ENCODE measurements at regions not wholly inside any gene's neighbourhood (a gene's known extent, or its start where the extent isn't known, plus 50 kb on each side); places are given as distances from the start of the nearest gene placed in this dataset.
"Not testable (repeated sequence)": the region's sequence is repeated elsewhere in the genome, so short reads cannot be mapped to it uniquely, and the experiment has no call there.

DNA sequence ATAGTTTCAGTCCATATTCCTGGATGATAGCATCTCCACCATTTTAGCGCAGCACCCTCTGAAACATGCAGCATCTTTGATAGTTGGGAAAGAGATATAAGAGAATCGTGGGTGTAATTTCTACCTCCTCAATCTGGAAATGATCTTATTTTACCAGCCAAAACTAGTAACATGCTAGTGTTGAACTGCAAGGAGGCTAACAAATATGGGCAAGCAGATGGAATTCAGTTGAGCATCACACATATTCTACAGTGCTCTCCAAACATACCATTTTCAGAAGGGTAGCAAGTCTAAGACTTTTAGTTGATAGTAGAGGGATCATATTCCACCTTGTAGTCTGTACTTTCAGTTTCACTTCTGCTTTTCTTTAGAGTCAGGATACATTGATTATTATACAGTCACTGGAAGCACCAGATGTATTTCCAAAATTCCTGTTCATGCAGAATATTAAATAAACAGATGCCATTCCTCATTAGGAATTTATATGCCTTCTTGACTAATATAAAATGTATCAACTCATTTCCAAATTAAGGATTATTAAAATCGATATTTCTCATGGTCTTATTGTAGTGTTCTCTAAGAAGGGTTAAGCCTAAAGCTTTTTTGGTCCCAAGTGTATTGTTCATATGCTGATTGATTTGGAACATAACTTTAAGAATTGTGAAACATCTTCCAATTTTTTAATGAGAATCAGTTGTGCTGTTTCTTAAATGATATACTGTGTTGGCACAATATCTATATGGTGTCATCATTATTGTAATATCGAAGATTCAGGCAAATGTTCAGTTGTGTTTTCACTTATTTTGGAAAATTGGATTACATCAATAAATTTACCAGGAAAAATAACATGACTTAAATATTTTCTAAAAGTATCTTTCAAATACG is 362.0 kb downstream of the CENPW start:
- Mint-ChIP-seq H3K27ac (no peak overlapping the region), H3K36me3 (no peaks in the 10 kb centered on the region), H3K4me1 (no peaks in the 10 kb centered on the region), H3K4me3 (no peak overlapping the region), H3K27me3 (no peaks in the 10 kb centered on the region), H3K9me3 (no peaks in the 10 kb centered on the region)
- no peak for DNase-seq
- ATAC-seq (replicated peaks), result no peak

DNA sequence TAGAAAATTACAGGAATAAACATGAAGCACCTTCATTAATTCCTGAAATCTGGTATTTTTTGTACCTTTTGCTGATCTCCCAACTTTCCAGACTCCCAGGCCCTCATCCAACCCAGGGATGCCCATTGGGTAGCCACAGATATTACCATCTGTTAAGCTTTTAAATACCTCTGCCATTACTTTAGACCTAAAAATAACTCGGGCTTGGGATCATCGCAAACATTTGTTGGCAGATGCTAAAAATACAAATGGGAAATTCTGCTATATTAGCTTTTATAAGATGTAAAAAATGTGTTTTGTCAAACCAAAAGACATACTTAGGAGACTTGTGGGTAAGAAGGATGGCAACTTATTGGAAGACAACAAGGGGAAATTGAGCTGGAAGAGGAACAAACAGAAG is 376.1 kb downstream of the CENPW start:
- Mint-ChIP-seq H3K27ac (no peak overlapping the region), H3K4me1 (no peaks in the 10 kb centered on the region), H3K27me3 (no peaks in the 10 kb centered on the region), H3K9me3 (no peaks in the 10 kb centered on the region), H3K36me3 (no peaks in the 10 kb centered on the region), H3K4me3 (no peak overlapping the region)
- DNase-seq, result no peak
- no peak for ATAC-seq (replicated peaks)

DNA sequence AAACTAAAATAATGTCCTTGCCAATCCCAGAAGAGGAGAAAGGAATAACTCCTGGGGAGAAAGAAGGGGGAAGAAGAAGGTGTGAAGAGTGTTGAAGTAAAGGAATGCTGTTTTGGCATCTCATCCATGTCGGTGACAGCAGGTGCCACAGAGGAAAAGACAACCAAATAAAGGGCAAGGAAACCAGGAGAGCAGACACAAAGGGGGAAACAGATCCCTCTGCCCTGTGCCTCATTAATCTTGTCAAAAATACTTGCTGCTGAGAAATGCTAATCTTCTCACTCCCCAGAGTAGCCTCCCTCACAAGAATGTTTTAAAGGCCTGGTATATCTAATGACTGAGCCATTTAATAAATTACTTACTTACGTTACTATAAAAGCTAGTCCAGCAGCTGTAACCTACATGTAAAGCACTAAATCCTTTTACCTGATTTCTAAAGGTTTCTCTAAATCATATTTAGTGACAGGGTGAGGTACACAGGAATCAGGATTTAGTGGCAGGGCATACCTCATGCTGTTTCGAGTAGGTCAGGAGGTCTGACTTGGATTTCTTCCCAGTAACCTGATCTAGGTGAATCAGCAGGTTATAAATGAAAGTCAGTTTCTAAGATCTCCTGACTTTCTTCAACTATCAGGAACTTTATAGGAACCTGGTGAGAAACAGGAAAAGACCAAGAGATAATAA is 377.1 kb downstream of the CENPW start:
- no peak for ATAC-seq (replicated peaks)
- Mint-ChIP-seq H3K4me1 (no peaks in the 10 kb centered on the region), H3K9me3 (no peaks in the 10 kb centered on the region), H3K27ac (no peak overlapping the region), H3K36me3 (no peaks in the 10 kb centered on the region), H3K27me3 (no peaks in the 10 kb centered on the region), H3K4me3 (no peak overlapping the region)
- DNase-seq, result no peak

GRCh38 chr6:126718600-126719327 is 378.8 kb downstream of the CENPW start:
- no peaks in the 10 kb centered on the region for H3K4me1 Mint-ChIP-seq
- no peak overlapping the region for H3K4me3 Mint-ChIP-seq
- ATAC-seq (replicated peaks) (no peak), DNase-seq (no peak)
- no peaks in the 10 kb centered on the region for H3K9me3 Mint-ChIP-seq
- H3K27me3 Mint-ChIP-seq, result no peaks in the 10 kb centered on the region
- no peak overlapping the region for H3K27ac Mint-ChIP-seq
- H3K36me3 Mint-ChIP-seq, result no peaks in the 10 kb centered on the region

DNA sequence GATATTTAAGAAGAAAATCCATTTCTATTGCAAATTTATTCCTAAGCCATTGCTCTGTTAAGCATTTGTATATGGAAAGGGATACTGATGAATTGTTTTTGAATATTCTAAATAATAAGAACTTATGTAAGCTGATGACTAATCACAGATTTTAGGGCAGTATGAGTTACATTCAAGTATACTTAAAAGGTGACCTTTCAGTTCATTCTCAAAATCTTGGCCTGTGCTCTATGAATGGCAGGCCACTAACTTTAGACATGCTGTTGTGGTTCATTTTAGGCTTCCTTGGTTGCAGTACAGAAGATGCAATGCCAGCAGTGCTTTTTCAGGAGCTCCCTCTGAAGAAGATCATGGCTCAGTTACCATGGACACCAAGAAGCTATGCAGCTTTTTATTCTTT is 380.4 kb downstream of the CENPW start:
- Mint-ChIP-seq H3K27me3 (no peaks in the 10 kb centered on the region), H3K4me1 (no peaks in the 10 kb centered on the region)
- DNase-seq, result no peak

DNA sequence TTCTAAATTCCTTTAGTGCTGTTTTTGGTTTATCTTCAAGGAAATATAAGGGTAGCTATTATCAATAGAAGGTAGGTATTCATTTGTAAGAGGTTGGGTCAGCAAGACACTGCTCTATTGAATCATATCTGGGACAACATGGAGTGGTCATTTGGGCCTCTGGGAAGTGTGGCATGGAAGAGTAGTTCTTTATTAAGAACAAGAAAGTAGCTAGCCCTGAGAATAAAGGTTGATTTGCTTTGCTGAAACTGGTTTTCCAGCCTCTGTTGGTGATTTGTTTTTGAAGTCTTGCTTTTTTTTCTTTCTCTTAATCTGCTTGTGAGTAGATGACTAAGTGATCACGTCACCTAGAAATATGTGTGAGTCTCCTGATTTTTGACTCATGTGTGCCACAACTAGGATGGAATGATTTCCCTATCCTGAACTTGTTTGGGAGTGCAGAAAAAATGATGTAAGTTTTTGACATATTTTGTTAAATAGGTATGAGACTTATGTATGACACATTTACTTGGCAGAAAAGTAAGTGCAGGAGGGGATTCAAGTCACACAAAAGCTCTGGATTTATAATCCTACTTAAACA is 381.8 kb downstream of the CENPW start:
- ATAC-seq (replicated peaks), result no peak
- H3K27ac Mint-ChIP-seq, result no peak overlapping the region
- peaks cover 0 to 3% of the 10 kb centered on the region in 2 donors for H3K9me3 Mint-ChIP-seq

More for the DNA sequence above, 380.4 kb downstream of the CENPW start:
- ATAC-seq (replicated peaks), result no peak
- no peaks in the 10 kb centered on the region for H3K9me3 Mint-ChIP-seq
- no peak overlapping the region for H3K4me3 Mint-ChIP-seq
- H3K36me3 Mint-ChIP-seq, result no peaks in the 10 kb centered on the region
- no peak overlapping the region for H3K27ac Mint-ChIP-seq

GRCh38 chr6:126722411-126722810 is 382.5 kb downstream of the CENPW start:
- Mint-ChIP-seq H3K27ac (no peak overlapping the region), H3K4me1 (no peaks in the 10 kb centered on the region), H3K36me3 (peaks cover 0 to 2% of the 10 kb centered on the region in 2 donors), H3K27me3 (no peaks in the 10 kb centered on the region), H3K9me3 (peaks cover 1 to 3% of the 10 kb centered on the region in 2 donors), H3K4me3 (no peak overlapping the region)
- ATAC-seq (replicated peaks) (no peak), DNase-seq (no peak)

More for the DNA sequence above, 381.8 kb downstream of the CENPW start:
- Mint-ChIP-seq H3K36me3 (peaks cover 0 to 2% of the 10 kb centered on the region in 2 donors), H3K4me1 (no peaks in the 10 kb centered on the region), H3K4me3 (no peak overlapping the region), H3K27me3 (no peaks in the 10 kb centered on the region)
- no peak for DNase-seq

- Mint-ChIP-seq H3K27ac (no peak overlapping the region), H3K27me3 (no peaks in the 10 kb centered on the region), H3K9me3 (peaks cover 5 to 7% of the 10 kb centered on the region in 2 donors), H3K36me3 (peaks cover 0 to 2% of the 10 kb centered on the region in 2 donors), H3K4me1 (no peaks in the 10 kb centered on the region), H3K4me3 (no peak overlapping the region)
- no peak for ATAC-seq (replicated peaks)
- no peak for DNase-seq
Measured at GRCh38 chr6:126723541-126724170, 383.7 kb downstream of the CENPW start.

DNA sequence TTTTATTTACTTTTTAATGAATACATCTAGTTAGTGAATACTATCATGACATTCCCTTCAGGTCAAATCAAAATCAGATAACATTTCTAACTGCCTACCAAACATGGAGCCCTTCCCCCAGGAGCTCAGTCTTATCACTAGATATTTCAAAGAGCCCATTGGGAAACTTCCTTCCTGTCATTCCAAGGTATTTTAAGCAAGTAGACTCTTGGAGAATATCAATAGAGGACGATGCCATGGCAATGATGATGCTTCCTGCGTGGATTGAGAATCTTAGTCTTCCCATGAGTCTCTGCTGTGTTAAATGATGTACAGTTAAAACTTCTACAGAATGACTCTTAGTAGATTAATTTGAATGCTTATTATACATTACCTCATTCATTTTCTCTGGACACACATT is 384.9 kb downstream of the CENPW start:
- Mint-ChIP-seq H3K4me3 (no peak overlapping the region), H3K9me3 (peaks cover 5 to 10% of the 10 kb centered on the region in 2 donors), H3K27me3 (no peaks in the 10 kb centered on the region), H3K36me3 (peaks cover 0 to 2% of the 10 kb centered on the region in 2 donors), H3K27ac (no peak overlapping the region), H3K4me1 (no peaks in the 10 kb centered on the region)
- no peak for ATAC-seq (replicated peaks)
- DNase-seq, result no peak

DNA sequence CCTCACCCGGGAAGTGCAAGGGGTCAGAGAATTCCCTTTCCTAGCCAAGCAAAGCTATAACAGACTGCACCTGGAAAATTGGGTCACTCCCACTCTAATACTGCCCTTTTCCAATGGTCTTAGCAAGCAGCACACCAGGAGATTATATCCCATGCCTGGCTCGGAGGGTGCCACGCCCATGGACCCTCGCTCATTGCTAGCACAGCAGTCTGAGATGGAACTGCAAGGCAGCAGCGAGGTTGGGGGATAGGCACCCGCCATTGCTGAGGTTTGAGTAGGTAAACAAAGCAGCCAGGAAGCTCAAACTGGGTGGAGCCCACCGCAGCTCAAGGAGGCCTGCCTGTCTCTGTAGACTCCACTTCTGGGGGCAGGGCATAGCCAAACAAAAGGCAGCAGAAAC is 386.5 kb downstream of the CENPW start:
- H3K4me3 Mint-ChIP-seq; H3K27me3 Mint-ChIP-seq; H3K36me3 Mint-ChIP-seq; ATAC-seq (replicated peaks); DNase-seq; H3K27ac Mint-ChIP-seq; H3K9me3 Mint-ChIP-seq; H3K4me1 Mint-ChIP-seq: not testable (repeated sequence)

- H3K36me3 Mint-ChIP-seq, result no peaks in the 10 kb centered on the region
- H3K9me3 Mint-ChIP-seq, result no peaks in the 10 kb centered on the region
- DNase-seq (no peak), ATAC-seq (replicated peaks) (no peak)
- H3K4me1 Mint-ChIP-seq, result no peaks in the 10 kb centered on the region
- no peak overlapping the region for H3K27ac Mint-ChIP-seq
- no peaks in the 10 kb centered on the region for H3K27me3 Mint-ChIP-seq
- H3K4me3 Mint-ChIP-seq, result no peak overlapping the region
Measured at GRCh38 chr6:126738146-126738545, 380.3 kb upstream of the RSPO3 start.

- H3K9me3 Mint-ChIP-seq, result no peaks in the 10 kb centered on the region
- no peaks in the 10 kb centered on the region for H3K36me3 Mint-ChIP-seq
- no peak overlapping the region for H3K27ac Mint-ChIP-seq
- H3K4me1 Mint-ChIP-seq, result no peaks in the 10 kb centered on the region
- DNase-seq (no peak), ATAC-seq (replicated peaks) (no peak)
- H3K4me3 Mint-ChIP-seq, result no peak overlapping the region
- no peaks in the 10 kb centered on the region for H3K27me3 Mint-ChIP-seq
Measured at GRCh38 chr6:126738641-126739040, 379.8 kb upstream of the RSPO3 start.

DNA sequence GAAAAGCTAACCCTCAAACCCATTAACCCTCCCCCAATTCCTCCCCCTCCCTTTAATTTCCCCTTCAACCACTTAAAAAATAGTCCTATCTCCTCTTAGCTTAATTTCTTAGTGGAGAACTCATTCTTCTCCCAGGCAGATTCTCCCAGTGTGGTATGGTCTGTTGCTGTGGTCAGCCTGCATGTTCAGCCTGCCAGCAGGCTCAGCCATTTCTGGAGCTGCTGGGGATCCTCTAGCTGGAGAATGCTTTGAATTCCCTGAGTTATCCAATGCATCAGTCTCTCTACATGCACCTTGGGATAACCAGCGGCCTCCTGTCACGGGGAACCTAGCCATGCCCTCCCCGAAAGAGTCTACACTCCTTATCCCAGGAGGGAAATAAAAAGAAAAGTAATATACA is 375.4 kb upstream of the RSPO3 start:
- DNase-seq (no peak), ATAC-seq (replicated peaks) (no peak)
- no peaks in the 10 kb centered on the region for H3K4me1 Mint-ChIP-seq
- no peak overlapping the region for H3K27ac Mint-ChIP-seq
- no peaks in the 10 kb centered on the region for H3K36me3 Mint-ChIP-seq
- H3K27me3 Mint-ChIP-seq, result no peaks in the 10 kb centered on the region
- H3K9me3 Mint-ChIP-seq, result peaks cover 0 to 3% of the 10 kb centered on the region in 2 donors
- no peak overlapping the region for H3K4me3 Mint-ChIP-seq
